ENCODE measurements at regions not wholly inside any gene's neighbourhood (a gene's known extent, or its start where the extent isn't known, plus 50 kb on each side); places are given as distances from the start of the nearest gene placed in this dataset.
"Not testable (repeated sequence)": the region's sequence is repeated elsewhere in the genome, so short reads cannot be mapped to it uniquely, and the experiment has no call there.

- peaks cover 12% of the 10 kb centered on the region for H3K9me3 Mint-ChIP-seq (ENCODE audit: unreplicated experiment)
- H3K4me3 ChIP-seq (ENCODE audit: low read depth, low read length); CTCF ChIA-PET; DNase-seq; intact Hi-C loops (cut with micrococcal nuclease; ENCODE audit: unreplicated experiment); BruUV-seq (replicated peaks); H3K27me3 Mint-ChIP-seq (ENCODE audit: insufficient read depth, unreplicated experiment); H3K9me3 ChIP-seq; H3K36me3 ChIP-seq (ENCODE audit: control insufficient read depth, insufficient read depth, low read length); H3K27me3 ChIP-seq (replicated peaks; ENCODE audit: control insufficient read depth, insufficient read depth, low read length); POLR2A ChIA-PET; H3K36me3 Mint-ChIP-seq (ENCODE audit: insufficient read depth, unreplicated experiment); H3K27ac Mint-ChIP-seq (ENCODE audit: unreplicated experiment); H3K4me1 Mint-ChIP-seq (ENCODE audit: low read depth, unreplicated experiment); H3K4me1 ChIP-seq; H3K4me3 Mint-ChIP-seq (ENCODE audit: unreplicated experiment): not testable (repeated sequence)
Observed at GRCh38 chr2:90355546-90355945, 1664.1 kb downstream of the RPIA start.

GRCh38 chr2:90359344-90359743 lies 1667.9 kb downstream of the RPIA start:
- H3K9me3 ChIP-seq; BruUV-seq (replicated peaks); intact Hi-C loops (cut with micrococcal nuclease; ENCODE audit: unreplicated experiment); H3K4me3 ChIP-seq (ENCODE audit: low read depth, low read length); H3K4me1 Mint-ChIP-seq (ENCODE audit: low read depth, unreplicated experiment); H3K27me3 Mint-ChIP-seq (ENCODE audit: insufficient read depth, unreplicated experiment); H3K36me3 ChIP-seq (ENCODE audit: control insufficient read depth, insufficient read depth, low read length); DNase-seq; H3K27me3 ChIP-seq (replicated peaks; ENCODE audit: control insufficient read depth, insufficient read depth, low read length); H3K27ac Mint-ChIP-seq (ENCODE audit: unreplicated experiment); POLR2A ChIA-PET; H3K4me1 ChIP-seq; H3K4me3 Mint-ChIP-seq (ENCODE audit: unreplicated experiment); CTCF ChIA-PET; H3K36me3 Mint-ChIP-seq (ENCODE audit: insufficient read depth, unreplicated experiment): not testable (repeated sequence)
- H3K9me3 Mint-ChIP-seq (ENCODE audit: unreplicated experiment): peaks cover 12% of the 10 kb centered on the region

- H3K4me1 Mint-ChIP-seq (ENCODE audit: low read depth, unreplicated experiment); BruUV-seq (replicated peaks); H3K4me1 ChIP-seq: not testable (repeated sequence)
Observed at GRCh38 chr2:90359887-90360730, 1668.6 kb downstream of the RPIA start.

GRCh38 chr2:90360731-90361035 lies 1669.2 kb downstream of the RPIA start:
- POLR2A ChIA-PET; H3K27ac Mint-ChIP-seq (ENCODE audit: unreplicated experiment); H3K36me3 Mint-ChIP-seq (ENCODE audit: insufficient read depth, unreplicated experiment); H3K4me1 ChIP-seq; H3K9me3 ChIP-seq; DNase-seq; CTCF ChIA-PET; H3K4me3 ChIP-seq (ENCODE audit: low read depth, low read length); BruUV-seq (replicated peaks); H3K36me3 ChIP-seq (ENCODE audit: control insufficient read depth, insufficient read depth, low read length); H3K27me3 ChIP-seq (replicated peaks; ENCODE audit: control insufficient read depth, insufficient read depth, low read length); H3K27me3 Mint-ChIP-seq (ENCODE audit: insufficient read depth, unreplicated experiment); H3K4me3 Mint-ChIP-seq (ENCODE audit: unreplicated experiment); intact Hi-C loops (cut with micrococcal nuclease; ENCODE audit: unreplicated experiment); H3K4me1 Mint-ChIP-seq (ENCODE audit: low read depth, unreplicated experiment): not testable (repeated sequence)
- H3K9me3 Mint-ChIP-seq (ENCODE audit: unreplicated experiment): peaks cover 12% of the 10 kb centered on the region

More at GRCh38 chr2:90359887-90360730, 1668.6 kb downstream of the RPIA start:
- CTCF ChIA-PET; H3K4me3 ChIP-seq (ENCODE audit: low read depth, low read length); H3K36me3 Mint-ChIP-seq (ENCODE audit: insufficient read depth, unreplicated experiment); H3K27me3 Mint-ChIP-seq (ENCODE audit: insufficient read depth, unreplicated experiment); POLR2A ChIA-PET; H3K27me3 ChIP-seq (replicated peaks; ENCODE audit: control insufficient read depth, insufficient read depth, low read length); H3K9me3 ChIP-seq; DNase-seq; H3K4me3 Mint-ChIP-seq (ENCODE audit: unreplicated experiment); H3K36me3 ChIP-seq (ENCODE audit: control insufficient read depth, insufficient read depth, low read length); intact Hi-C loops (cut with micrococcal nuclease; ENCODE audit: unreplicated experiment); H3K27ac Mint-ChIP-seq (ENCODE audit: unreplicated experiment): not testable (repeated sequence)
- H3K9me3 Mint-ChIP-seq (ENCODE audit: unreplicated experiment): peaks cover 12% of the 10 kb centered on the region
